ENCODE measurements at regions not wholly inside any gene's neighbourhood (a gene's known extent, or its start where the extent isn't known, plus 50 kb on each side); places are given as distances from the start of the nearest gene placed in this dataset.

DNA sequence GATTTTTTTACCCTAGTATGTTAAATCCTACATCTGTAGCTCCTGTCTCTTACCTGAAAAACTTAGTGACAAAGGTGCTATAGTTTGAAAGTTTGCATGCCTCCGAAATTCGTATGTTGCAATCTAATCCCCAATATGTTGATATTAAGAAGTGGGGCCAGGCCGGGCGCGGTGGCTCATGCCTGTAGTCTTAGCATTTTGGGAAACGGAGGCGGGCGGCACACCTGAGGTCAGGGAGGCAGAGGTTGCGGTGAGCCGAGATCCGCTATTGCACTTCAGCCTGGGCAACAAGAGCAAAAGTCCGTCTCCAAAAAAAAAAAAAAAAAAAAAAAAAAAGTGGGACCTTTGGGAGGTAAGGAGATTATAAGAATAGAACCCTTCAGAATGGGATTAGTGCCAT lies 471.3 kb upstream of the TECRL start:
- TF ChIP-seq, protein P1, sequence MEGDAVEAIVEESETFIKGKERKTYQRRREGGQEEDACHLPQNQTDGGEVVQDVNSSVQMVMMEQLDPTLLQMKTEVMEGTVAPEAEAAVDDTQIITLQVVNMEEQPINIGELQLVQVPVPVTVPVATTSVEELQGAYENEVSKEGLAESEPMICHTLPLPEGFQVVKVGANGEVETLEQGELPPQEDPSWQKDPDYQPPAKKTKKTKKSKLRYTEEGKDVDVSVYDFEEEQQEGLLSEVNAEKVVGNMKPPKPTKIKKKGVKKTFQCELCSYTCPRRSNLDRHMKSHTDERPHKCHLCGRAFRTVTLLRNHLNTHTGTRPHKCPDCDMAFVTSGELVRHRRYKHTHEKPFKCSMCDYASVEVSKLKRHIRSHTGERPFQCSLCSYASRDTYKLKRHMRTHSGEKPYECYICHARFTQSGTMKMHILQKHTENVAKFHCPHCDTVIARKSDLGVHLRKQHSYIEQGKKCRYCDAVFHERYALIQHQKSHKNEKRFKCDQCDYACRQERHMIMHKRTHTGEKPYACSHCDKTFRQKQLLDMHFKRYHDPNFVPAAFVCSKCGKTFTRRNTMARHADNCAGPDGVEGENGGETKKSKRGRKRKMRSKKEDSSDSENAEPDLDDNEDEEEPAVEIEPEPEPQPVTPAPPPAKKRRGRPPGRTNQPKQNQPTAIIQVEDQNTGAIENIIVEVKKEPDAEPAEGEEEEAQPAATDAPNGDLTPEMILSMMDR (IDR thresholded peaks at IDR 0.05), result no peak
- no peak for TF ChIP-seq POLR2A (IDR thresholded peaks at IDR 0.05)
